GM18511 (cell line): ENCODE measurements at regions not wholly inside any gene's neighbourhood (a gene's known extent, or its start where the extent isn't known, plus 50 kb on each side); places are given as distances from the start of the nearest gene placed in this dataset.
"Not testable (repeated sequence)": the region's sequence is repeated elsewhere in the genome, so short reads cannot be mapped to it uniquely, and the experiment has no call there.

ENCODE experiments used
- ATAC-seq: cut with Tn5 transposase; IDR thresholded peaks from one replicate; pipeline ENCODE4 v1.9.1; 2021; ENCODE audit warnings: mild to moderate bottlenecking, moderate library complexity; ENCODE audit not compliant: unreplicated experiment

GRCh38 chr14:36418937-36419336, 98.5 kb upstream of the MBIP start:
- no peak for ATAC-seq

GRCh38 chr14:36411951-36412350, 91.5 kb upstream of the MBIP start:
- not testable (repeated sequence) for ATAC-seq

- no peak for ATAC-seq
Measured at GRCh38 chr14:36408388-36408787, 88.0 kb upstream of the MBIP start.

GRCh38 chr14:36405589-36406274, 85.3 kb upstream of the MBIP start:
- no peak for ATAC-seq

GRCh38 chr14:36402867-36403266, 82.4 kb upstream of the MBIP start:
- no peak for ATAC-seq

GRCh38 chr14:36398463-36399291, 78.2 kb upstream of the MBIP start:
- no peak for ATAC-seq

GRCh38 chr14:36397357-36397756, 76.9 kb upstream of the MBIP start:
- no peak for ATAC-seq

- ATAC-seq, result no peak
Measured at GRCh38 chr14:36396798-36397197, 76.4 kb upstream of the MBIP start.

- no peak for ATAC-seq
Measured at GRCh38 chr14:36394593-36394992, 74.2 kb upstream of the MBIP start.

GRCh38 chr14:36390718-36391117, 70.3 kb upstream of the MBIP start:
- ATAC-seq, result no peak

- ATAC-seq, result no peak
Measured at GRCh38 chr14:36383767-36384431, 63.5 kb upstream of the MBIP start.

- peak; percentile 95 for ATAC-seq
Measured at GRCh38 chr14:36373982-36374673, 53.7 kb upstream of the MBIP start.
